ENCODE measurements at regions not wholly inside any gene's neighbourhood (a gene's known extent, or its start where the extent isn't known, plus 50 kb on each side); places are given as distances from the start of the nearest gene placed in this dataset.

GRCh38 chr3:194738254-194739093, 52.8 kb downstream of the FAM43A start:
- no peak overlapping the region for H3K4me3 ChIP-seq (replicated peaks; ENCODE audit: low read depth, low read length)
- peak; percentile 76 for DNase-seq (ENCODE audit: low read depth)
- no peak for TF ChIP-seq CTCF (IDR thresholded peaks at IDR 0.05; ENCODE audit: low read length, missing control alignments)

GRCh38 chr3:194739498-194740284, 54.0 kb downstream of the FAM43A start:
- DNase-seq (ENCODE audit: low read depth): peak; percentile 38
- no peak overlapping the region for H3K4me3 ChIP-seq (replicated peaks; ENCODE audit: low read depth, low read length)
- no peak for TF ChIP-seq CTCF (IDR thresholded peaks at IDR 0.05; ENCODE audit: low read length, missing control alignments)

- peak; percentile 88 for DNase-seq (ENCODE audit: low read depth)
- TF ChIP-seq CTCF (IDR thresholded peaks at IDR 0.05; ENCODE audit: low read length, missing control alignments): no peak
- H3K4me3 ChIP-seq (replicated peaks; ENCODE audit: low read depth, low read length): no peak overlapping the region
These were observed 55.3 kb downstream of the FAM43A start for GRCh38 chr3:194740859-194741491.

- no peak for TF ChIP-seq CTCF (IDR thresholded peaks at IDR 0.05; ENCODE audit: low read length, missing control alignments)
- DNase-seq (ENCODE audit: low read depth): no peak
- no peak overlapping the region for H3K4me3 ChIP-seq (replicated peaks; ENCODE audit: low read depth, low read length)
These were observed 56.2 kb downstream of the FAM43A start for GRCh38 chr3:194741916-194742315.

GRCh38 chr3:194744826-194745225, 59.1 kb downstream of the FAM43A start:
- no peak overlapping the region for H3K4me3 ChIP-seq (replicated peaks; ENCODE audit: low read depth, low read length)
- DNase-seq (ENCODE audit: low read depth): no peak
- TF ChIP-seq CTCF (IDR thresholded peaks at IDR 0.05; ENCODE audit: low read length, missing control alignments): no peak

GRCh38 chr3:194745422-194746184, 59.9 kb downstream of the FAM43A start:
- no peak overlapping the region for H3K4me3 ChIP-seq (replicated peaks; ENCODE audit: low read depth, low read length)
- TF ChIP-seq CTCF (IDR thresholded peaks at IDR 0.05; ENCODE audit: low read length, missing control alignments): no peak
- no peak for DNase-seq (ENCODE audit: low read depth)

All from fibroblast of pulmonary artery (primary cell).